Adipocyte (in vitro differentiated cells): ENCODE measurements at regions not wholly inside any gene's neighbourhood (a gene's known extent, or its start where the extent isn't known, plus 50 kb on each side); places are given as distances from the start of the nearest gene placed in this dataset.

Source experiments
- DNase-seq: peaks from one replicate; pipeline ENCODE4 v3.0.0-alpha.2; 2015; ENCODE audit warnings: low read depth
- H3K27me3 ChIP-seq: replicated peaks from 2 replicates; pipeline ENCODE4 v1.7.0; 2013; ENCODE audit warnings: mild to moderate bottlenecking, low read length, moderate library complexity; ENCODE audit not compliant: control insufficient read depth, insufficient read depth
- H3K36me3 ChIP-seq: 2 replicates; pipeline ENCODE4 v1.7.0; 2013; ENCODE audit warnings: low read length, mild to moderate bottlenecking, moderate library complexity; ENCODE audit not compliant: control insufficient read depth, insufficient read depth, severe bottlenecking
- H3K4me1 ChIP-seq: 2 replicates; pipeline ENCODE4 v1.7.0; 2013; ENCODE audit warnings: mild to moderate bottlenecking, low read length, moderate library complexity; ENCODE audit not compliant: control insufficient read depth, insufficient read depth
- H3K4me3 ChIP-seq: 2 replicates; pipeline ENCODE4 v1.7.0; 2013; ENCODE audit warnings: mild to moderate bottlenecking, low read length, moderate library complexity
- H3K9ac ChIP-seq: 2 replicates; pipeline ENCODE4 v1.7.0; 2013; ENCODE audit warnings: mild to moderate bottlenecking, low read length, moderate library complexity
- H3K9me3 ChIP-seq: 2 replicates; pipeline ENCODE4 v1.7.0; 2013; ENCODE audit warnings: mild to moderate bottlenecking, low read length, moderate library complexity; ENCODE audit not compliant: control insufficient read depth

GRCh38 chr11:70486731-70487130 is 88.4 kb downstream of the CTTN start:
- no peak for DNase-seq
- Histone ChIP-seq H3K4me3 (no peak overlapping the region), H3K4me1 (peaks cover 14% of the 10 kb centered on the region), H3K9ac (no peak overlapping the region), H3K9me3 (peaks cover 11% of the 10 kb centered on the region), H3K27me3 (no peaks in the 10 kb centered on the region), H3K36me3 (peaks cover 3% of the 10 kb centered on the region)

- Histone ChIP-seq H3K4me3 (no peak overlapping the region), H3K9ac (no peak overlapping the region), H3K4me1 (peaks cover 11% of the 10 kb centered on the region), H3K27me3 (no peaks in the 10 kb centered on the region), H3K9me3 (peaks cover 11% of the 10 kb centered on the region), H3K36me3 (peaks cover 3% of the 10 kb centered on the region)
- DNase-seq: no peak
Measured at GRCh38 chr11:70487160-70487559, 88.8 kb downstream of the CTTN start.

GRCh38 chr11:70487756-70488155 is 89.4 kb downstream of the CTTN start:
- Histone ChIP-seq H3K9me3 (peaks cover 11% of the 10 kb centered on the region), H3K4me1 (peaks cover 9% of the 10 kb centered on the region), H3K9ac (no peak overlapping the region), H3K27me3 (no peaks in the 10 kb centered on the region), H3K36me3 (peaks cover 3% of the 10 kb centered on the region), H3K4me3 (no peak overlapping the region)
- no peak for DNase-seq

GRCh38 chr11:70488171-70488703 is 89.9 kb downstream of the CTTN start:
- no peak overlapping the region for H3K9ac ChIP-seq
- H3K4me3 ChIP-seq: no peak overlapping the region
- H3K36me3 ChIP-seq: peaks cover 3% of the 10 kb centered on the region
- DNase-seq: no peak
- H3K27me3 ChIP-seq: no peaks in the 10 kb centered on the region
- peaks cover 7% of the 10 kb centered on the region for H3K4me1 ChIP-seq
- H3K9me3 ChIP-seq: peaks cover 11% of the 10 kb centered on the region

GRCh38 chr11:70489276-70489675 is 90.9 kb downstream of the CTTN start:
- H3K9me3 ChIP-seq: peaks cover 11% of the 10 kb centered on the region
- peaks cover 3% of the 10 kb centered on the region for H3K36me3 ChIP-seq
- peaks cover 5% of the 10 kb centered on the region for H3K4me1 ChIP-seq
- DNase-seq: no peak
- H3K27me3 ChIP-seq: no peaks in the 10 kb centered on the region
- no peak overlapping the region for H3K9ac ChIP-seq
- H3K4me3 ChIP-seq: no peak overlapping the region

GRCh38 chr11:70490208-70490607 is 91.9 kb downstream of the CTTN start:
- Histone ChIP-seq H3K27me3 (no peaks in the 10 kb centered on the region), H3K36me3 (peaks cover under 1% of the 10 kb centered on the region)

GRCh38 chr11:70490723-70491558 is 92.6 kb downstream of the CTTN start:
- H3K4me1 ChIP-seq: peaks cover 5% of the 10 kb centered on the region
- no peak for DNase-seq
- H3K4me3 ChIP-seq: no peak overlapping the region
- no peaks in the 10 kb centered on the region for H3K27me3 ChIP-seq
- H3K36me3 ChIP-seq: no peaks in the 10 kb centered on the region
- H3K9me3 ChIP-seq: peaks cover 11% of the 10 kb centered on the region
- H3K9ac ChIP-seq: no peak overlapping the region

More at GRCh38 chr11:70490208-70490607, 91.9 kb downstream of the CTTN start:
- Histone ChIP-seq H3K9ac (no peak overlapping the region), H3K4me1 (peaks cover 5% of the 10 kb centered on the region), H3K4me3 (no peak overlapping the region), H3K9me3 (peaks cover 11% of the 10 kb centered on the region)
- no peak for DNase-seq

- H3K4me1 ChIP-seq: peaks cover 5% of the 10 kb centered on the region
- no peak overlapping the region for H3K4me3 ChIP-seq
- H3K9ac ChIP-seq: no peak overlapping the region
- DNase-seq: no peak
- H3K36me3 ChIP-seq: no peaks in the 10 kb centered on the region
- peaks cover 11% of the 10 kb centered on the region for H3K9me3 ChIP-seq
- no peaks in the 10 kb centered on the region for H3K27me3 ChIP-seq
Measured at GRCh38 chr11:70491696-70492472, 93.6 kb downstream of the CTTN start.

- no peaks in the 10 kb centered on the region for H3K36me3 ChIP-seq
- H3K4me1 ChIP-seq: peaks cover 5% of the 10 kb centered on the region
- no peak overlapping the region for H3K9ac ChIP-seq
- no peak for DNase-seq
- H3K4me3 ChIP-seq: no peak overlapping the region
- peaks cover 8% of the 10 kb centered on the region for H3K27me3 ChIP-seq
- H3K9me3 ChIP-seq: peaks cover 11% of the 10 kb centered on the region
Measured at GRCh38 chr11:70493089-70493474, 94.8 kb downstream of the CTTN start.

- Histone ChIP-seq H3K9me3 (peaks cover 11% of the 10 kb centered on the region), H3K27me3 (peaks cover 8% of the 10 kb centered on the region), H3K9ac (no peak overlapping the region), H3K4me3 (no peak overlapping the region), H3K4me1 (peaks cover 5% of the 10 kb centered on the region), H3K36me3 (no peaks in the 10 kb centered on the region)
- no peak for DNase-seq
Measured at GRCh38 chr11:70493891-70494290, 95.6 kb downstream of the CTTN start.
